Gastroesophageal sphincter (tissue), 3 donors: ENCODE measurements at regions not wholly inside any gene's neighbourhood (a gene's known extent, or its start where the extent isn't known, plus 50 kb on each side); places are given as distances from the start of the nearest gene placed in this dataset.

ENCODE experiments used
- POLR2AphosphoS5 ChIP-seq: sonication (generic); formaldehyde crosslinking; IDR thresholded peaks from one replicate; pipeline ENCODE4 v1.6.1; 2017; ENCODE audit warnings: antibody characterized with exemption
- TF ChIP-seq, protein P1 (sequence below), 4 experiments: fragments of 200-600 bp in 2 of 4; fragments of 450-650 bp in 2 of 4; sonication (generic) in 1 of 4; IDR thresholded peaks; one replicate each; pipeline ENCODE4 v1.5.1; 2017 to 2019; ENCODE audit warnings: antibody characterized with exemption in 4 of 4, mild to moderate bottlenecking in 2 of 4, moderate library complexity in 2 of 4

DNA sequence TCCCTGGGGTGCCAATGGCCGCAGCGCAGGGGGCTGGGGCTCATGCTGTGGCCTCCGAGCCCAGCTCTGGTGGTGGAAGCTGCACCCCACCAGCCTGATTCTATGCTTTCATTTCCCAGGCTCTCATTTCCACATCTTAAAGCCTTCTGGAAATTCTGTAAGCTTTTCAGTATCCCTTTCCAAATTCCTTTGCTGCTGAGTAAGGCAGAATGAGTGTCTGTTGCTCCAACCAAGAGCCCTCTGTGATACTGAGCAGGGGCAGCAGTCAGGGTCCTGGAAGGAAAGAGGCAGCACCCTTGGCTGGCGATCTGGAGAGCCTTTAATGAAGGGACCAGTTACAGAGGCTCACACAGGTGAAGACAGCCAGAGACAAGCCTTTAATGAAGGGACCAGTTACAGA is 79.5 kb upstream of the FOXF1 start:
- TF ChIP-seq, protein P1, sequence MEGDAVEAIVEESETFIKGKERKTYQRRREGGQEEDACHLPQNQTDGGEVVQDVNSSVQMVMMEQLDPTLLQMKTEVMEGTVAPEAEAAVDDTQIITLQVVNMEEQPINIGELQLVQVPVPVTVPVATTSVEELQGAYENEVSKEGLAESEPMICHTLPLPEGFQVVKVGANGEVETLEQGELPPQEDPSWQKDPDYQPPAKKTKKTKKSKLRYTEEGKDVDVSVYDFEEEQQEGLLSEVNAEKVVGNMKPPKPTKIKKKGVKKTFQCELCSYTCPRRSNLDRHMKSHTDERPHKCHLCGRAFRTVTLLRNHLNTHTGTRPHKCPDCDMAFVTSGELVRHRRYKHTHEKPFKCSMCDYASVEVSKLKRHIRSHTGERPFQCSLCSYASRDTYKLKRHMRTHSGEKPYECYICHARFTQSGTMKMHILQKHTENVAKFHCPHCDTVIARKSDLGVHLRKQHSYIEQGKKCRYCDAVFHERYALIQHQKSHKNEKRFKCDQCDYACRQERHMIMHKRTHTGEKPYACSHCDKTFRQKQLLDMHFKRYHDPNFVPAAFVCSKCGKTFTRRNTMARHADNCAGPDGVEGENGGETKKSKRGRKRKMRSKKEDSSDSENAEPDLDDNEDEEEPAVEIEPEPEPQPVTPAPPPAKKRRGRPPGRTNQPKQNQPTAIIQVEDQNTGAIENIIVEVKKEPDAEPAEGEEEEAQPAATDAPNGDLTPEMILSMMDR (IDR thresholded peaks at IDR 0.05) = no peak
- TF ChIP-seq POLR2AphosphoS5 = peak; percentile 69
